ENCODE measurements at regions not wholly inside any gene's neighbourhood (a gene's known extent, or its start where the extent isn't known, plus 50 kb on each side); places are given as distances from the start of the nearest gene placed in this dataset.

- H3K27ac ChIP-seq: no peak overlapping the region
- no peaks in the 10 kb centered on the region for H3K79me2 ChIP-seq (ENCODE audit: insufficient read depth, low read depth)
- H3K4me2 ChIP-seq: no peak overlapping the region
- no peak for TF ChIP-seq CTCF (conservative IDR thresholded peaks at IDR 0.05; ENCODE audit: low read depth, low read length)
- H3K9ac ChIP-seq: no peak overlapping the region
- H3K36me3 ChIP-seq (ENCODE audit: insufficient read depth): no peaks in the 10 kb centered on the region
- H3K4me3 ChIP-seq (IDR thresholded peaks at IDR 0.05; ENCODE audit: insufficient read depth, low read depth, low read length): no peak overlapping the region
- no peaks in the 10 kb centered on the region for H3K4me1 ChIP-seq (ENCODE audit: low read depth, poor library complexity, severe bottlenecking)
- no peaks in the 10 kb centered on the region for H4K20me1 ChIP-seq (ENCODE audit: insufficient read depth)
- H3K27me3 ChIP-seq (ENCODE audit: insufficient read depth, low read depth): no peaks in the 10 kb centered on the region
- no peak overlapping the region for H2AFZ ChIP-seq (ENCODE audit: low read depth)
Observed at GRCh38 chr5:99305045-99305580, 376.3 kb upstream of the CHD1 start.

- Histone ChIP-seq H3K27ac (no peak overlapping the region), H3K4me2 (no peak overlapping the region), H3K27me3 (ENCODE audit: insufficient read depth, low read depth) (no peaks in the 10 kb centered on the region), H2AFZ (ENCODE audit: low read depth) (no peak overlapping the region), H3K79me2 (ENCODE audit: insufficient read depth, low read depth) (no peaks in the 10 kb centered on the region), H3K36me3 (ENCODE audit: insufficient read depth) (no peaks in the 10 kb centered on the region), H3K9ac (no peak overlapping the region), H4K20me1 (ENCODE audit: insufficient read depth) (no peaks in the 10 kb centered on the region), H3K4me1 (ENCODE audit: low read depth, poor library complexity, severe bottlenecking) (no peaks in the 10 kb centered on the region), H3K4me3 (IDR thresholded peaks at IDR 0.05; ENCODE audit: insufficient read depth, low read depth, low read length) (no peak overlapping the region)
- TF ChIP-seq CTCF (conservative IDR thresholded peaks at IDR 0.05; ENCODE audit: low read depth, low read length): no peak
Observed at GRCh38 chr5:99285606-99286005, 356.8 kb upstream of the CHD1 start.

DNA sequence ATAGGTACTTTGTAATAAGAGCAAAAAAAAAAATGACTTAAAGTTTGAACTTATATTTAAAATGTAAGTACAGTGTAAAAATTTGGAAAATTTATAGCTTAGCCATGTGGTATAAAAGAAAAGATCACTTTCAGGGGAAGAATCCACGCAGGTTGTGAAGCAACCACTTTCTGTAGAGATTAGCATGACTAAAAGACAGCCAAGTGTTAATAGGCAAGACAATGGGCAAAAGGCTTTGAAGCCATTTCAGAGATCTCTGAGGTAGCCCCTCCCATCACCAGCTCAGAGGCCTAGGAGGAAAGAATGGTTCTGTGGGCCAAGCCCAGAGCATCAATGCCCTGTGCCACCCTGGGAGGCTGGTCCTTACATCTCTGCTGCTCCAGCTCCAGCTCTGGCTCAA lies 346.3 kb upstream of the CHD1 start:
- Histone ChIP-seq H4K20me1 (ENCODE audit: insufficient read depth) (no peaks in the 10 kb centered on the region), H3K27me3 (ENCODE audit: insufficient read depth, low read depth) (no peaks in the 10 kb centered on the region), H3K9ac (no peak overlapping the region), H3K36me3 (ENCODE audit: insufficient read depth) (no peaks in the 10 kb centered on the region), H3K4me1 (ENCODE audit: low read depth, poor library complexity, severe bottlenecking) (no peaks in the 10 kb centered on the region), H3K4me3 (IDR thresholded peaks at IDR 0.05; ENCODE audit: insufficient read depth, low read depth, low read length) (no peak overlapping the region), H3K27ac (no peak overlapping the region), H3K79me2 (ENCODE audit: insufficient read depth, low read depth) (no peaks in the 10 kb centered on the region), H2AFZ (ENCODE audit: low read depth) (no peak overlapping the region), H3K4me2 (no peak overlapping the region)
- TF ChIP-seq CTCF (conservative IDR thresholded peaks at IDR 0.05; ENCODE audit: low read depth, low read length): no peak

- H3K27ac ChIP-seq: no peak overlapping the region
- no peak overlapping the region for H3K4me3 ChIP-seq (IDR thresholded peaks at IDR 0.05; ENCODE audit: insufficient read depth, low read depth, low read length)
Observed at GRCh38 chr5:99272576-99272975, 343.8 kb upstream of the CHD1 start.

More at GRCh38 chr5:99272576-99272975, 343.8 kb upstream of the CHD1 start:
- no peaks in the 10 kb centered on the region for H3K4me1 ChIP-seq (ENCODE audit: low read depth, poor library complexity, severe bottlenecking)
- no peak for TF ChIP-seq CTCF (conservative IDR thresholded peaks at IDR 0.05; ENCODE audit: low read depth, low read length)
- no peak overlapping the region for H3K9ac ChIP-seq
- no peaks in the 10 kb centered on the region for H3K27me3 ChIP-seq (ENCODE audit: insufficient read depth, low read depth)
- no peak overlapping the region for H3K4me2 ChIP-seq
- no peaks in the 10 kb centered on the region for H3K36me3 ChIP-seq (ENCODE audit: insufficient read depth)
- no peaks in the 10 kb centered on the region for H3K79me2 ChIP-seq (ENCODE audit: insufficient read depth, low read depth)
- H4K20me1 ChIP-seq (ENCODE audit: insufficient read depth): no peaks in the 10 kb centered on the region
- no peak overlapping the region for H2AFZ ChIP-seq (ENCODE audit: low read depth)

All from KMS-11 (cell line).